HEK293 (cell line): ENCODE measurements at regions not wholly inside any gene's neighbourhood (a gene's known extent, or its start where the extent isn't known, plus 50 kb on each side); places are given as distances from the start of the nearest gene placed in this dataset.
A peak's percentile ranks its signal among the peaks of the same experiment; 100 is the strongest.

ENCODE experiments used
- CTCF ChIA-PET: fragments of 350-600 bp; formaldehyde crosslinking; extraction: SDS; loops from one replicate; lab custom pipeline; 2021; ENCODE audit warnings: antibody characterized with exemption; lab: Yijun Ruan, JAX
- POLR2A ChIA-PET: fragments of 300-600 bp; formaldehyde crosslinking; extraction: SDS; loops from one replicate; lab custom pipeline; 2020; ENCODE audit warnings: antibody characterized with exemption, inconsistent platforms; lab: Yijun Ruan, JAX
- H3K27ac ChIP-seq: fragments of 200-500 bp; sonication (Bioruptor generic); 2 replicates; pipeline ENCODE4 v1.5.1; 2014; ENCODE audit warnings: low read depth, low read length, control low read depth, inconsistent platforms; ENCODE audit errors: extremely low read depth
- H3K36me3 ChIP-seq, 2 experiments: fragments of 200-500 bp in 1 of 2; sonication (Bioruptor generic) in 1 of 2; 1 replicate in 1 of 2; 2 replicates in 1 of 2; pipeline ENCODE4 v1.5.1; 2014 to 2017; ENCODE audit warnings: inconsistent platforms in 2 of 2, low read length in 2 of 2; ENCODE audit not compliant: control insufficient read depth in 2 of 2, insufficient read depth in 1 of 2
- H3K4me1 ChIP-seq: fragments of 200-500 bp; sonication (Bioruptor generic); 2 replicates; pipeline ENCODE4 v1.5.1; 2014; ENCODE audit warnings: mild to moderate bottlenecking, low read length, inconsistent platforms; ENCODE audit not compliant: control insufficient read depth, insufficient read depth
- H3K4me3 ChIP-seq: 2 replicates; pipeline ENCODE4 v1.5.1; 2011; ENCODE audit warnings: low read depth, mild to moderate bottlenecking, control low read depth, low read length, moderate library complexity
- H3K9me3 ChIP-seq: fragments of 200-500 bp; sonication (Bioruptor generic); 2 replicates; pipeline ENCODE4 v1.5.1; 2014; ENCODE audit warnings: low read depth, low read length, inconsistent platforms; ENCODE audit not compliant: control insufficient read depth, insufficient read depth
- EGR2 ChIP-seq: fragments of 450-650 bp; formaldehyde crosslinking; IDR thresholded peaks from 2 replicates; pipeline ENCODE4 v1.5.1; 2016; ENCODE audit warnings: low read depth, missing biosample characterization, missing genetic modification characterization
- HOXD13 ChIP-seq: sonication (generic); formaldehyde crosslinking; IDR thresholded peaks from 2 replicates; pipeline ENCODE4 v1.8.0; 2022; ENCODE audit warnings: missing genetic modification reagents, borderline replicate concordance
- KLF8 ChIP-seq: fragments of 450-650 bp; formaldehyde crosslinking; IDR thresholded peaks from 2 replicates; pipeline ENCODE4 v1.5.1; 2016; ENCODE audit warnings: missing biosample characterization, missing genetic modification characterization
- KLF9 ChIP-seq: fragments of 450-650 bp; formaldehyde crosslinking; IDR thresholded peaks from 2 replicates; pipeline ENCODE4 v1.5.1; 2016; ENCODE audit warnings: missing biosample characterization, missing genetic modification characterization, low read depth
- PATZ1 ChIP-seq: fragments of 450-650 bp; formaldehyde crosslinking; IDR thresholded peaks from 2 replicates; pipeline ENCODE4 v1.5.1; 2016; ENCODE audit warnings: missing biosample characterization, missing genetic modification characterization
- SP7 ChIP-seq: fragments of 450-650 bp; formaldehyde crosslinking; IDR thresholded peaks from 2 replicates; pipeline ENCODE4 v1.5.1; 2016; ENCODE audit warnings: missing biosample characterization, missing genetic modification characterization
- ZBTB17 ChIP-seq: fragments of 450-650 bp; formaldehyde crosslinking; IDR thresholded peaks from 2 replicates; pipeline ENCODE4 v1.5.1; 2016; ENCODE audit warnings: missing biosample characterization, missing genetic modification characterization
- ZFP41 ChIP-seq: fragments of 450-650 bp; formaldehyde crosslinking; IDR thresholded peaks from 2 replicates; pipeline ENCODE4 v1.5.1; 2016; ENCODE audit warnings: missing biosample characterization, missing genetic modification characterization, borderline replicate concordance
- ZNF112 ChIP-seq: fragments of 450-650 bp; formaldehyde crosslinking; IDR thresholded peaks from 2 replicates; pipeline ENCODE4 v1.5.0; 2017; ENCODE audit warnings: missing biosample characterization, missing genetic modification characterization
- ZNF157 ChIP-seq: fragments of 450-650 bp; formaldehyde crosslinking; IDR thresholded peaks from 2 replicates; pipeline ENCODE4 v1.5.1; 2016; ENCODE audit warnings: missing biosample characterization, missing genetic modification characterization
- ZNF16 ChIP-seq: fragments of 450-650 bp; formaldehyde crosslinking; IDR thresholded peaks from 2 replicates; pipeline ENCODE4 v1.5.1; 2016; ENCODE audit warnings: low read depth, missing biosample characterization, missing genetic modification characterization
- ZNF223 ChIP-seq: fragments of 450-650 bp; formaldehyde crosslinking; IDR thresholded peaks from 2 replicates; pipeline ENCODE4 v1.5.1; 2016; ENCODE audit warnings: missing biosample characterization, missing genetic modification characterization
- ZNF274 ChIP-seq, 2 experiments: fragments of 200-500 bp in 1 of 2; fragments of 450-650 bp in 1 of 2; sonication (Bioruptor generic) in 1 of 2; formaldehyde crosslinking in 1 of 2; IDR thresholded peaks; 2 replicates each; pipeline versions ENCODE4 v1.5.1 to v1.6.1; 2014 to 2016; ENCODE audit warnings: borderline replicate concordance in 1 of 2, inconsistent platforms in 1 of 2, low read length in 1 of 2, missing biosample characterization in 1 of 2, missing genetic modification characterization in 1 of 2
- ZNF354C ChIP-seq: fragments of 450-650 bp; formaldehyde crosslinking; IDR thresholded peaks from 2 replicates; pipeline ENCODE4 v1.5.1; 2016; ENCODE audit warnings: missing biosample characterization, missing genetic modification characterization, low read depth, borderline replicate concordance
- ZNF501 ChIP-seq: fragments of 450-650 bp; formaldehyde crosslinking; IDR thresholded peaks from 2 replicates; pipeline ENCODE4 v1.5.1; 2016; ENCODE audit warnings: missing biosample characterization, missing genetic modification characterization
- ZNF530 ChIP-seq: fragments of 450-650 bp; formaldehyde crosslinking; IDR thresholded peaks from 2 replicates; pipeline ENCODE4 v1.5.1; 2016; ENCODE audit warnings: low read depth, missing biosample characterization, missing genetic modification characterization
- ZNF768 ChIP-seq: fragments of 450-650 bp; formaldehyde crosslinking; IDR thresholded peaks from 2 replicates; pipeline ENCODE4 v1.5.1; 2018; ENCODE audit warnings: missing biosample characterization, mild to moderate bottlenecking, missing genetic modification characterization
- TF ChIP-seq, protein P1 (sequence below): fragments of 450-650 bp; formaldehyde crosslinking; IDR thresholded peaks from 2 replicates; pipeline ENCODE4 v1.5.1; 2016; ENCODE audit warnings: missing biosample characterization, missing genetic modification characterization
- TF ChIP-seq, protein P2 (sequence below): fragments of 450-650 bp; formaldehyde crosslinking; conservative IDR thresholded peaks from 2 replicates; pipeline ENCODE4 v1.5.1; 2016; ENCODE audit warnings: low read depth, missing biosample characterization, missing genetic modification characterization

DNA sequence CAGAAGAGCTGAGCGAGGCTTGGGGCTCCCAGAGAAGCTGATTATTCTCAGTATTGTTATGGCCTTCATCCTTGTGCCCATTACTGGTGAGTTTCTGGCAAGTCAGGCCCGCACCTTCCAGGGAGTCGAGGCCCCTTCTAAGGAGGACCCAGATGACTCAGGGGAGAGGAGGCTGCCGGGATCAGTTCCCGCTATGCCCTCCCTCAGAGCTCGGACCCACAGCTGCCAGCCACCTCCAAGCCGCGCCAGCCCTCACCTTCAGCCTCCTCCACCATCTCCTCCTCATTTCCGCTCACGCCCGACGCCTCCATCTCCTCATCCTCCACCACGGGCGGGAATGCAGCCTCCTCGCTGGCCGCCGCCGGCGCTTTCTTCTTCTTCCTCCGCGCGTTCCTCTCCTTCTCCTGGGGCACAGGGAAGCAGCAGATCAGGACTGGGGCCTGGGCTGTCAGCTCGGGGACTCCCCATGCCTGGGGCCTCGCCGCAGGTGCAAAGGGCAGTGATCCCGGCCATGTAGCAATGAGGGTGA is 83.2 kb downstream of the RFLNA start:
- no peaks in the 10 kb centered on the region for H3K4me1 ChIP-seq
- TF ChIP-seq PATZ1 (tag by site-specific recombination) (no peak), ZNF223 (no peak), EGR2 (tag by site-specific recombination) (peak; percentile 64), ZNF768 (tag by site-specific recombination) (no peak)
- H3K4me3 ChIP-seq, result no peak overlapping the region
- ChIA-PET CTCF (interaction anchor here (0.6 kb wide), 1 partner anchor 22 kb away, joined by 4 read pairs; no protein-coding TSS in a partner anchor), POLR2A (no interaction called here)
- H3K27ac ChIP-seq, result no peak overlapping the region
- H3K36me3 ChIP-seq, result peaks cover 0 to 62% of the 10 kb centered on the region in 2 experiments; a peak in 2 of 3 replicates
- H3K9me3 ChIP-seq, result no peaks in the 10 kb centered on the region

DNA sequence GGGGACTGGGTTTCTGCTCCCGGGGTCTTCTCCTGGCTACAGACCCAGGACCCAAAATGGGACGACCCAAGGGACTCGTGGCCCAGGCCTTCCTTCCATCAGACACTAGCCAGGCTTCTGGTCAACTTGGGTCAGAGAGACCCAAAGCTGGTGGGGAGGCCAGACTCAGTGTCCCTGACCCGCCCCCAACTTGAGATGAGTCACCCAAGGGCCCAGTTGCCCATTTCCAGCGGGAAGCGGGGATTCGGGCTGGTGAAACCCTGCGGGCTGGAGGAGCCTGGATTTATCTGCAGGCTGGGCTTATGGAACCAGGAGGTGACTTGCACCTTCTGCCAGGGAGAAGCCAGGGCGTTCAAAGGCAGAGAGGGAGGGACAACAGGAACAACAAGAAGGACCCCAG is 81.5 kb downstream of the RFLNA start:
- H3K4me3 ChIP-seq, result no peak overlapping the region
- H3K36me3 ChIP-seq, result peaks cover 0 to 59% of the 10 kb centered on the region in 2 experiments; a peak in 2 of 3 replicates
- H3K9me3 ChIP-seq, result no peaks in the 10 kb centered on the region
- CTCF ChIA-PET, result no interaction called here
- no peak overlapping the region for H3K27ac ChIP-seq
- TF ChIP-seq ZFP41, result no peak
- no peak for TF ChIP-seq ZNF501 (tag by site-specific recombination)
- TF ChIP-seq, protein P1, sequence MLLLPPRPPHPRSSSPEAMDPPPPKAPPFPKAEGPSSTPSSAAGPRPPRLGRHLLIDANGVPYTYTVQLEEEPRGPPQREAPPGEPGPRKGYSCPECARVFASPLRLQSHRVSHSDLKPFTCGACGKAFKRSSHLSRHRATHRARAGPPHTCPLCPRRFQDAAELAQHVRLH (tag by site-specific recombination), result no peak
- no peak for TF ChIP-seq ZBTB17
- no peak for TF ChIP-seq HOXD13 (CRISPR knock-in tag)
- TF ChIP-seq, protein P2, sequence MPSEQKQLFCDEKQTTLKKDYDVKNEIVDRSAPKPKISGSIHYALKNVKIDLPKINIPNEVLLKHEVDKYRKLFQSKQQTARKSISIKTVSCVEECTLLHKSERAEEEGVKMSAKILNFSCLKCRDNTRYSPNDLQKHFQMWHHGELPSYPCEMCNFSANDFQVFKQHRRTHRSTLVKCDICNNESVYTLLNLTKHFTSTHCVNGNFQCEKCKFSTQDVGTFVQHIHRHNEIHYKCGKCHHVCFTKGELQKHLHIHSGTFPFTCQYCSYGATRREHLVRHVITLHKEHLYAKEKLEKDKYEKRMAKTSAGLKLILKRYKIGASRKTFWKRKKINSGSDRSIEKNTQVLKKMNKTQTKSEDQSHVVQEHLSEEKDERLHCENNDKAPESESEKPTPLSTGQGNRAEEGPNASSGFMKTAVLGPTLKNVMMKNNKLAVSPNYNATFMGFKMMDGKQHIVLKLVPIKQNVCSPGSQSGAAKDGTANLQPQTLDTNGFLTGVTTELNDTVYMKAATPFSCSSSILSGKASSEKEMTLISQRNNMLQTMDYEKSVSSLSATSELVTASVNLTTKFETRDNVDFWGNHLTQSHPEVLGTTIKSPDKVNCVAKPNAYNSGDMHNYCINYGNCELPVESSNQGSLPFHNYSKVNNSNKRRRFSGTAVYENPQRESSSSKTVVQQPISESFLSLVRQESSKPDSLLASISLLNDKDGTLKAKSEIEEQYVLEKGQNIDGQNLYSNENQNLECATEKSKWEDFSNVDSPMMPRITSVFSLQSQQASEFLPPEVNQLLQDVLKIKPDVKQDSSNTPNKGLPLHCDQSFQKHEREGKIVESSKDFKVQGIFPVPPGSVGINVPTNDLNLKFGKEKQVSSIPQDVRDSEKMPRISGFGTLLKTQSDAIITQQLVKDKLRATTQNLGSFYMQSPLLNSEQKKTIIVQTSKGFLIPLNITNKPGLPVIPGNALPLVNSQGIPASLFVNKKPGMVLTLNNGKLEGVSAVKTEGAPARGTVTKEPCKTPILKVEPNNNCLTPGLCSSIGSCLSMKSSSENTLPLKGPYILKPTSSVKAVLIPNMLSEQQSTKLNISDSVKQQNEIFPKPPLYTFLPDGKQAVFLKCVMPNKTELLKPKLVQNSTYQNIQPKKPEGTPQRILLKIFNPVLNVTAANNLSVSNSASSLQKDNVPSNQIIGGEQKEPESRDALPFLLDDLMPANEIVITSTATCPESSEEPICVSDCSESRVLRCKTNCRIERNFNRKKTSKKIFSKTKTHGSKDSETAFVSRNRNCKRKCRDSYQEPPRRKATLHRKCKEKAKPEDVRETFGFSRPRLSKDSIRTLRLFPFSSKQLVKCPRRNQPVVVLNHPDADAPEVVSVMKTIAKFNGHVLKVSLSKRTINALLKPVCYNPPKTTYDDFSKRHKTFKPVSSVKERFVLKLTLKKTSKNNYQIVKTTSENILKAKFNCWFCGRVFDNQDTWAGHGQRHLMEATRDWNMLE (tag by site-specific recombination), result no peak
- TF ChIP-seq ZNF112, result no peak
- TF ChIP-seq ZNF530, result no peak
- TF ChIP-seq KLF9 (tag by site-specific recombination), result no peak
- POLR2A ChIA-PET, result no interaction called here
- H3K4me1 ChIP-seq, result no peaks in the 10 kb centered on the region

DNA sequence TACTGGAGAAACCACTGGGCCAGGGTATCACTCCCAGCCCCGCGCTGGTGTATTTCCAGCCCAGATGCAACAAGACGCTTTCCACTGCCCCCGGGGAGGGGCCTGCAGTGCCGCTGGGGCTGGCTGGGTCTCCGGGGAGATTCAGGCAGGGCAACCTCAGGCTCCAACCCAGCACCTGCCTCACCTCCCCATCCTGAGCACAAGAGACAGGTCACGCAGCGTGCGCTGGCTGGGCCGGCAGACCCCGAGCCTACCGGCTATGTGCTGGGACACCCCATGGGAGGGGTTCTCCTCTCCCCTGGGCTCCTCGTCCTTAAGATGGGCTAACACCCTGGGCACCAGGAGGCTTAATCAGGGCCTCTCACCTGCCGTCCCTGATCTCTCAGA is 80.9 kb downstream of the RFLNA start:
- no peaks in the 10 kb centered on the region for H3K4me1 ChIP-seq
- H3K36me3 ChIP-seq, result peaks cover 0 to 57% of the 10 kb centered on the region in 2 experiments; a peak in 2 of 3 replicates
- ChIA-PET CTCF (no interaction called here), POLR2A (no interaction called here)
- no peak overlapping the region for H3K4me3 ChIP-seq
- no peak overlapping the region for H3K27ac ChIP-seq
- H3K9me3 ChIP-seq, result no peaks in the 10 kb centered on the region
- no peak for TF ChIP-seq ZNF274 (IDR thresholded peaks at IDR 0.05; ENCODE audit: low read length)
- TF ChIP-seq ZNF274 (tag by site-specific recombination; IDR thresholded peaks at IDR 0.05; ENCODE audit: borderline replicate concordance), result no peak
- no peak for TF ChIP-seq ZNF157 (tag by site-specific recombination)
- no peak for TF ChIP-seq ZNF354C (tag by site-specific recombination)
- no peak for TF ChIP-seq KLF8 (tag by site-specific recombination)
- TF ChIP-seq ZNF16 (tag by site-specific recombination), result no peak
- TF ChIP-seq SP7 (tag by site-specific recombination), result no peak
- TF ChIP-seq, protein P2 (tag by site-specific recombination), result no peak
